ENCODE measurements at regions not wholly inside any gene's neighbourhood (a gene's known extent, or its start where the extent isn't known, plus 50 kb on each side); places are given as distances from the start of the nearest gene placed in this dataset.

DNA sequence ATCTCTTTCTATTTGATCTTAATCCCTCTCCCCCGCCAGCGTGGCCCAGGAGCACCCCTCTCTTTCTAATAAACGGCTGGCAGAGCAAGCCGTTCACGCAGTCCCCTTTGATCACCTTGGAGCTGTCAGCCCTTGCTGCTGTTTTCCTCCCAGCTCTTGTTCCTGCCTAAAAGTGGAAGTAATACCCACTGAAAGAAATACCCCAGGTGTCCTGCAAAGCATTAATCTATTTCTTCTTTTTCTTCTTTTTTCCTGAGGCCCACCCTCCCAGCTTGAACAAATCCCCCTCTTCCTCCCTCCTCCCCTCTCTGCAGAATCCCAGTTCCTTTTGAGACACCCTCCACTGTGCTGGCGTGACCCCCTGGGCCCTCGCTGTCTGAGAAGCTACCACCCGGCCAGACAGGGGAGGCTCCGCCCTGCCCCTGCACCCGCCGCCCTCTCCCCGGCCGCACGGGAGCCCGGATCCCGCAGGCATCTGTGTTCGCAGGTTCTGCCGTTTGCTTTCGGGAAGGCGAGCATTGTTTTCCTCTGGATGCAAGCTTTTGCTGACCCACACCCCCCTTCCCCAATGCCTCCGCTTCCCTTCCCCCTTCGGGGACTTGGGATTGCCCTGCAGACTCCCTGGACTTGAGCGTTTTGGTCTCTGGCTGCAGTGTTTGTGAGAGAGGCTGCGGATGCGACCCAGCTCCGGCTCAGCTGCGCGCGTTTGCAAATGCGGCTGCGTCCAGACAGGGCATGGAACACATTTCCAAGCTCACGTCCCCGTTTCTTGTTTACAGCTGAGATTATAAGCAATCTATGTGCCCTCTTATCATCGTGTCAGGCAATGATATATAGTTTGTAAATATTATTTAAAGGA is 631.5 kb downstream of the NYAP2 start:
- peak overlapping the region; percentile 44 for H3K4me3 ChIP-seq (ENCODE audit: low read depth, low read length)
- TF ChIP-seq CTCF (IDR thresholded peaks at IDR 0.05; ENCODE audit: control insufficient read depth, extremely low read depth, insufficient read depth) = no peak
- peak; percentile 17 for DNase-seq (ENCODE audit: low read depth)

DNA sequence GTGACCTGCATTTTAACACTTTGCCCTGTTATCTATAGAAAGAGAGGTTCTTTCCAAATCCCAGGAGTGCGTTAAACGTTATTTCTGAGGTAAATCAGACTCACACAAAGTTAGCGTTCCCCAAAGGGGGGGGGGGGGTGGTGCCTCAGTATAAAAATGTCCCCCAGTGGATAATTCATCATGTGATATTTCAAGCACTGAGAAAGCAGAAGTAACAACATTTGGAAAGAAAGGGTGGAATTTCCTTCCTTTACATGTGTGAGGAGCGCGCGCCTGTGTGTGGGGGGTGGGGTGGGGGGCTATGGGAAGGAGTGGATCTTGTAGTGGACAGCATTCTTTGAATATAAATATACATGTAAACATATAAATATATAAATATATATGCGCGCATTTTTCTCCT is 630.9 kb downstream of the NYAP2 start:
- TF ChIP-seq CTCF (IDR thresholded peaks at IDR 0.05; ENCODE audit: control insufficient read depth, extremely low read depth, insufficient read depth) = no peak
- no peak for DNase-seq (ENCODE audit: low read depth)

GRCh38 chr2:226023946-226024345 is 624.4 kb downstream of the NYAP2 start:
- TF ChIP-seq CTCF (IDR thresholded peaks at IDR 0.05; ENCODE audit: control insufficient read depth, extremely low read depth, insufficient read depth) = no peak
- H3K4me3 ChIP-seq (ENCODE audit: low read depth, low read length) = no peak overlapping the region

More for the DNA sequence above, 630.9 kb downstream of the NYAP2 start:
- no peak overlapping the region for H3K4me3 ChIP-seq (ENCODE audit: low read depth, low read length)

GRCh38 chr2:226023383-226023782 is 623.9 kb downstream of the NYAP2 start:
- DNase-seq (ENCODE audit: low read depth) = no peak
- no peak overlapping the region for H3K4me3 ChIP-seq (ENCODE audit: low read depth, low read length)
- no peak for TF ChIP-seq CTCF (IDR thresholded peaks at IDR 0.05; ENCODE audit: control insufficient read depth, extremely low read depth, insufficient read depth)

More at GRCh38 chr2:226023946-226024345, 624.4 kb downstream of the NYAP2 start:
- DNase-seq (ENCODE audit: low read depth) = no peak

DNA sequence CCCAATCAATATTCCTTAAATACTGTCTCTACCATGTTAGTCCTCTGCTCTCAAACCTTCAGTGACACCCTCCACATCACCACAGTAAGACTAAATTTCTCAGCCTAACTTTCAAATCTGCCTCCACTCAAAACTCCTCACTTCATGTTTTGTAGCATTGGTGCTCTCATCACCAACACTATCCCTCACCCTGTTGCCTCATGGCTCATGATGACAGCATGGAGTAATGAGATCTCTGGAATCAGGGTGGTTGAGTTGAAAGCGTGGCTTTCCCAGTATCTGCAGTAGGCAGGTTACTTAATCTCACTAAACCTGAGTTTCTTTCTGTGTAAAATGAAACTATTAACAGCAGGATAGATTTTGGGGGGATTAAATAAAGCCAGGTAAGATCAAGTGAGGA is 621.4 kb downstream of the NYAP2 start:
- DNase-seq (ENCODE audit: low read depth) = no peak
- TF ChIP-seq CTCF (IDR thresholded peaks at IDR 0.05; ENCODE audit: control insufficient read depth, extremely low read depth, insufficient read depth) = no peak
- H3K4me3 ChIP-seq (ENCODE audit: low read depth, low read length) = no peak overlapping the region

DNA sequence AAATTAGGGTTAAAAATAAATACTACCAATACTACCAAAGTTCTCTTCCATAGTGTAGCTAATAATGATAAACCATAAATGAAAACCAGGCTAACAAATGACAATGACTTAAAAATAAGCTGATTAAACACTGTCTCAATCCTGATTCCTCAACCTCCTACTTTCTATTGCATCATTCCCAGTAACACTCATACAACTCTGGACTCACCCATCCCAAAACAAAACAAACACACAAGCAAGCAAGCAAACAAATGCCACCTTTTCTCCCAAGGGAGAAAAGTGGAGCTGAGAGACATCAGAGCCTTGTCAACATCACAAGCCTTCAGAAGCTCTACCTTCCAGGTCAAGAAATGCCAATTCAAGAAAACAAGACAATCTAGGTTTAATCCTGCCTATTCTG is 620.7 kb downstream of the NYAP2 start:
- DNase-seq (ENCODE audit: low read depth) = no peak
- no peak overlapping the region for H3K4me3 ChIP-seq (ENCODE audit: low read depth, low read length)
- no peak for TF ChIP-seq CTCF (IDR thresholded peaks at IDR 0.05; ENCODE audit: control insufficient read depth, extremely low read depth, insufficient read depth)

DNA sequence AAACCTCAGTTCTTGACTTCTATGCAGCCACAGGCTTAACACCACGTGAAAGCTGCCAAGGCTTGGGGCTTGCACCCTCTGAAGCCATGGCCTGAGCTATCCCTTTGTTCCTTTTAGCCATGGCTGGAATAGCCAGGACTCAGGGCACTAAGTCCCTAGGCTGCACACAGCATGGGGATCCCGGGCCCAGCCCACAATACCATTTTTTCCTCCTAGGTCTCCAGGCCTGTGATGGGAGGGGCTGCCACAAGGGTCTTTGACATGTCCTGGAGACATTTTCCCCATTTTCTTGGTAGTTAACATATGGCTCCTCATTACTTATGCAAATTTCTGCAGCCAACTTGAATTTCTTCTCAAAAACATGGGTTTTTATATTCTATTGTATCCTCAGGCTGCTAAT is 619.1 kb downstream of the NYAP2 start:
- no peak for DNase-seq (ENCODE audit: low read depth)
- H3K4me3 ChIP-seq (ENCODE audit: low read depth, low read length) = no peak overlapping the region
- TF ChIP-seq CTCF (IDR thresholded peaks at IDR 0.05; ENCODE audit: control insufficient read depth, extremely low read depth, insufficient read depth) = no peak

Measured in LNCaP clone FGC (cell line).